Kidney epithelial cell (primary cell): ENCODE measurements at regions not wholly inside any gene's neighbourhood (a gene's known extent, or its start where the extent isn't known, plus 50 kb on each side); places are given as distances from the start of the nearest gene placed in this dataset.

Experiments used
- DNase-seq: peaks from one replicate; pipeline ENCODE4 v3.0.0-alpha.2; 2010; ENCODE audit warnings: low read depth
- H3K27me3 ChIP-seq: 2 replicates; pipeline ENCODE4 v1.6.0; 2011; ENCODE audit warnings: low read length; ENCODE audit not compliant: control insufficient read depth, insufficient read depth
- H3K36me3 ChIP-seq: 2 replicates; pipeline ENCODE4 v1.5.1; 2011; ENCODE audit warnings: low read length; ENCODE audit not compliant: control insufficient read depth, insufficient read depth
- H3K4me3 ChIP-seq: 2 replicates; pipeline ENCODE4 v1.5.1; 2011; ENCODE audit warnings: low read depth, mild to moderate bottlenecking, control low read depth, low read length
- CTCF ChIP-seq: IDR thresholded peaks from 2 replicates; pipeline ENCODE4 v1.5.1; 2011; ENCODE audit warnings: mild to moderate bottlenecking, moderate library complexity, low read length, control low read depth, inconsistent platforms; ENCODE audit not compliant: insufficient read depth, poor library complexity, severe bottlenecking

DNA sequence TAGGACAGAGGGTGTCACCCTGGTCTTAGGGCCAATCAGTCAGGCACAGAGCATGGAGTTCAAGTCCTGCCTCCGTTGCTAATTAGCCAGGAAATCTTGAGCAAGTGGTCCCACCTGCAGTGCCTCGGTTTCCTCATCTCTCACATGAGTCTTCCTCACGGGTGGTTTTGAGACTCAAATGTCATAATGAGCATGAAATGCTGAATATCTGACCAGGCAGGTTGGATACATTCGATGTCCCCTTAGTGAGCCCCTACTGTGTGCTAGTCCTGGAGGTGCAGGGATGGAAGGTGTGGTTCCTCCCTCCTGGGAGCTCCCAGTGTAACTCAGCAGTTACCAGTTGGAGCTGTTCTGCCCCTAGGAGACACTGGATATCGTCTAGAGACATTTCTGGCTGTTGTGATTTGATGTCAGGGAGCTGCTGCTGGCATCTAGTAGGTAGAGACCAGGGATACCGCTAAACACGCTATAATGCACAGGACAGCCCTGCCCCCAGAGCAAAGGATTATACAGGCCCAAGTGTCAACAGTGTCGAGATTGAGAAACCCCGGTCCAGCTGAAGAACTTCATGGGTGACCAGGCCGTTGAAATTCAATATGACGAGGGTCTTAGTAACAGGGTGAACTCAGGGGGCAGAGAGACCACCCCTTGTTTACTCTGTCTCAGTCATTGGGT is 118.5 kb upstream of the TWIST2 start:
- DNase-seq, result no peak
- no peak for TF ChIP-seq CTCF
- Histone ChIP-seq H3K36me3 (no peaks in the 10 kb centered on the region), H3K4me3 (no peak overlapping the region), H3K27me3 (no peaks in the 10 kb centered on the region)

DNA sequence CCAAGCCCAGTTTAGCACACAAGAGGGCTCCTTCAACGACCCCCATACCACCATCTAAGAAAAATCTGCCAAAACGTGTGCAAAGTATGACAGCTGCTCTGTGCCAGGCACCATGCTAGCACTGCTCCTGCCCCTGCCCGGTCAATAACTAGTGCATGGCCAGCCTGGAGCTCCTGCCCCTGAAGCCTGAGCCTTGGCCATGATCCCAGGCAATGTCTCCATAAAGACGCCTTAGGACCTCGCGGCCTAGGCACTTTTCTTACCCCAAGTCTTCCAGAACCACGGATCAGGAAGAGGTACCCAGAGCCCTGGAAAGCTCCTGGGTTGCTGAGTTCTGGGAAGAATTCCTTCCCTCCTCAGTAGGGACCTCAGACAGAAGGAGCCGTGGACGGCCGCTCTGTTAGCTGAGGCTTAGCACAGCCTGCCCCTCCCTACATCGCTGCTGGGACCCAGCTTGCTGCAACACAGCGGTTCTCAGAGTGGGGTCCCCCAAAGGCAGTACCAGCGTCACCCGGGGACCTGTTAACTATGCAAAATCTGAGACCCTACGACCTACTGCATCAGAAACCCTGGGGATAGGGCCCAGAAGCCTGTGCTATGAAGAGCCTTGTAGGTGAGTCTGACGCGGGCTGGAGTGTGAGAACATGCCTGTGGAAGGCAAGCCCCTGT is 117.8 kb upstream of the TWIST2 start:
- no peak for TF ChIP-seq CTCF
- no peak for DNase-seq
- Histone ChIP-seq H3K27me3 (no peaks in the 10 kb centered on the region), H3K36me3 (no peaks in the 10 kb centered on the region), H3K4me3 (no peak overlapping the region)

DNA sequence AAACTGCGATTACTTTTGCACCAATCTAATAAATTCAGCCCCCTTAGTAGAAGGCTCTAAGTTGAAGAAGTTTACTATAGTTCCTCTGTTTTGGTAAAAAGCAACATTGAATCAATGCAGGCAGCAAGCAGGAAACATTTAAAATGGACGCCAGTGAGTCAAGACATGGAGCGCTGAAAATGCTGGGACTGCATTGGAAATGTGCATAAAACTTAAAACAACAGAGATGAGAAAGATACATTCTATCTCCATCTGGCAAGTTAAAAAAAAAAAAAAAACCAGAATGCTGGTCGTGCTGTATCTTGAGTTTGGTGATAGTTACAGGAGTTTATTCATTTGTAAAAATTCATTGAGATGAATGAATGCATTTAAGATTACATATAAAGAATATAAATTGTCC is 117.0 kb upstream of the TWIST2 start:
- DNase-seq, result no peak
- Histone ChIP-seq H3K4me3 (no peak overlapping the region), H3K27me3 (no peaks in the 10 kb centered on the region), H3K36me3 (no peaks in the 10 kb centered on the region)
- TF ChIP-seq CTCF, result no peak

GRCh38 chr2:238731961-238732360 is 115.9 kb upstream of the TWIST2 start:
- no peak for DNase-seq
- Histone ChIP-seq H3K36me3 (no peaks in the 10 kb centered on the region), H3K4me3 (no peak overlapping the region), H3K27me3 (no peaks in the 10 kb centered on the region)
- no peak for TF ChIP-seq CTCF

- Histone ChIP-seq H3K36me3 (no peaks in the 10 kb centered on the region), H3K4me3 (no peak overlapping the region), H3K27me3 (no peaks in the 10 kb centered on the region)
- no peak for DNase-seq
- TF ChIP-seq CTCF, result no peak
Observed at GRCh38 chr2:238738917-238739316, 109.0 kb upstream of the TWIST2 start.

DNA sequence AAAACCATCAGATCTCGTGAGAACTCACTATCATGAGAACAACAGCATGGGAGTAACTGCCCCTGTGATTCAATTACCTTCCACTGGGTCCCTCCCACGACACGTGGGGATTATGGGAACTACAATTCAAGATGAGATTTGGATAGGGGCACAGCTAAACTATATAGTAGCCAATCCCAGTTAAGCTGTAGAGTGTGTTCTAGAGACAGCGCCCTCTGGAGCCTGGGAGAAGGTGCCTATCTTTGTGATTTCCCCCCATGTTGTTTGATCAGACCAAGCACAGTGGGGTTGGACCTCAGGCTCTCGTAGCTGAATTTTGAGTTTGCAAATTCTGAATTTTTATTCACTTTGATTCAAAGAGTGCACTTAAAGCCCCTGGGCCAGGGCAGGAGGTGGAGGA is 108.2 kb upstream of the TWIST2 start:
- Histone ChIP-seq H3K27me3 (no peaks in the 10 kb centered on the region), H3K36me3 (no peaks in the 10 kb centered on the region), H3K4me3 (no peak overlapping the region)
- no peak for TF ChIP-seq CTCF
- no peak for DNase-seq
